AG09309 (cell line): ENCODE measurements at regions not wholly inside any gene's neighbourhood (a gene's known extent, or its start where the extent isn't known, plus 50 kb on each side); places are given as distances from the start of the nearest gene placed in this dataset.

ENCODE experiments used
- DNase-seq: peaks from one replicate; pipeline ENCODE4 v3.0.0-alpha.2; 2010; ENCODE audit warnings: low read depth
- H3K4me3 ChIP-seq: 2 replicates; pipeline ENCODE4 v1.5.1; 2011; ENCODE audit warnings: mild to moderate bottlenecking, low read depth, low read length, moderate library complexity; ENCODE audit not compliant: control insufficient read depth
- CTCF ChIP-seq: IDR thresholded peaks from 2 replicates; pipeline ENCODE4 v1.5.1; 2011; ENCODE audit warnings: mild to moderate bottlenecking, low read depth, low read length, inconsistent platforms; ENCODE audit not compliant: insufficient read depth, control insufficient read depth; ENCODE audit errors: missing control alignments

GRCh38 chr18:43650426-43650825, 373.1 kb upstream of the SYT4 start:
- no peak for TF ChIP-seq CTCF
- DNase-seq, result no peak
- no peak overlapping the region for H3K4me3 ChIP-seq

- no peak overlapping the region for H3K4me3 ChIP-seq
- TF ChIP-seq CTCF, result no peak
- DNase-seq, result no peak
These were observed 373.8 kb upstream of the SYT4 start for GRCh38 chr18:43651057-43651456.

- no peak for TF ChIP-seq CTCF
- no peak for DNase-seq
These were observed 379.3 kb upstream of the SYT4 start for GRCh38 chr18:43656547-43656946.

DNA sequence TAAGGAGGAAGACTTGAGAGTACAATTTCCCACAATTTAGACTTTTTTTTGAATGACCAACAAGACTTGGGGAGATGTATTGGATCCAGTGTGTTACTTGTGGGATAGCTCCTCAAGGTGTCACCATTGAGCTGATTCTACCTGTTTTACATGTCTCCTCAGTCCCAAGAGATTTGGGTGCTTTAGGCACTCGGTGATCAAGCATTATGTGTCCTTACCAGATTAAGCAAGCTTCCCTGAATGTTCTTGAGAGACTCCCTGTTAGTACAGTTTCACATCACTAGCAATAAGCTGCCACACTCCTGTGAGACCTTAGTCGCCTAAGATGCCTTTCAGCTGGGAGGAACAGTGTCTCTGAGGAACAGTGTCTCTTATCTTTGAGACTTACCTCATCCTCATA, 384.3 kb upstream of the SYT4 start:
- no peak overlapping the region for H3K4me3 ChIP-seq
- TF ChIP-seq CTCF, result peak; percentile 59
- peak; percentile 52 for DNase-seq

More at GRCh38 chr18:43656547-43656946, 379.3 kb upstream of the SYT4 start:
- no peak overlapping the region for H3K4me3 ChIP-seq

DNA sequence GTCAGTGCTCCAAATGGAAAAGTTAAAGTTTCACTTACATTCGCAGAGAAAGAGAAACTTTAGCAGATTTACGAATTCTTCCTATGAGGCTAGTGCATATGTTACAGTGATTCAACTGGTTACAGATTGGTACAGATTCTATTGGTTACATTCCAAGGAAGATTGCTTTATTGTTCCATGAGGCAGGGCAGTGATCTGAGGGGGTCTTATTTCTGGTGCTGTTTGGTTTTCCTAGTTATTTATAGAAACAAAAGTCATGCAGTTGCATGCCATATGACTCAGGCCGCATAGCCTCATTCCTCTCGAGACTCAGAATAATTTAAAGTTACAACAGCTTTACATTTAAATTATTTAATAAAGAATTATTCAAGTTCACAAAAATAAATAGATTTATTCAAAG, 385.4 kb upstream of the SYT4 start:
- TF ChIP-seq CTCF, result no peak
- H3K4me3 ChIP-seq, result no peak overlapping the region
- peak; percentile 68 for DNase-seq

DNA sequence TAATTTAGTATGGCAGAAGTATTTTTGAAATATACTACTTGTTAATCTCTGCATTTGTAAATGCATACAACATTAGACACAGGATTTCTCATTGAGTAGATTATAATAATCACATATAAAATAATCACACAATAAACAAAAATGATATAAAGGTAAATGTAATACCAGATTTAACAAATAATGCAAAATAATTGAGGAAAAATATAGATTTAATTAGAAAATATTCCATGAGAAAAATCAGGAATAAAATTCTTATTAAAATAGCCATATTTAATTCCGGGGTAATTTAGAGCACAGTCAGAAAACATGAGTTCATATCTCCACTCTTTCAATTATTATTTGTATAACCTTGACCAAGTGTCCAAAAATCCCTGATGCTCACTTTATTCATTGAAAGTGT, 385.9 kb upstream of the SYT4 start:
- DNase-seq, result no peak
- H3K4me3 ChIP-seq, result no peak overlapping the region
- no peak for TF ChIP-seq CTCF

- DNase-seq, result no peak
- TF ChIP-seq CTCF, result no peak
- H3K4me3 ChIP-seq, result no peak overlapping the region
These were observed 387.3 kb upstream of the SYT4 start for GRCh38 chr18:43664487-43665008.
